AG04450 (cell line): ENCODE measurements at regions not wholly inside any gene's neighbourhood (a gene's known extent, or its start where the extent isn't known, plus 50 kb on each side); places are given as distances from the start of the nearest gene placed in this dataset.
A peak's percentile ranks its signal among the peaks of the same experiment; 100 is the strongest.

Source experiments
- CTCF ChIA-PET: fragments of 300-600, 350-600 bp; formaldehyde crosslinking; extraction: SDS; loops from one replicate; lab custom pipeline; 2022; ENCODE audit warnings: antibody characterized with exemption, inconsistent platforms; lab: Charles Lee
- POLR2A ChIA-PET: fragments of 350-600 bp; formaldehyde crosslinking; extraction: SDS; loops from one replicate; lab custom pipeline; 2021; ENCODE audit warnings: antibody characterized with exemption, inconsistent platforms; lab: Yijun Ruan, JAX
- DNase-seq: peaks from one replicate; pipeline ENCODE4 v3.0.0-alpha.2; 2011; ENCODE audit warnings: low read depth, low spot score
- H3K27ac ChIP-seq: one replicate; pipeline ENCODE4 v1.5.1; 2012; ENCODE audit warnings: low read depth, low read length, control low read depth
- H3K27me3 ChIP-seq: one replicate; pipeline ENCODE4 v1.6.0; 2012; ENCODE audit warnings: low read length; ENCODE audit not compliant: control insufficient read depth, insufficient read depth
- H3K4me3 ChIP-seq: 2 replicates; pipeline ENCODE4 v1.5.1; 2011; ENCODE audit warnings: mild to moderate bottlenecking, low read depth, low read length, control low read depth
- H3K9me3 ChIP-seq: 2 replicates; pipeline ENCODE4 v1.5.1; 2012; ENCODE audit warnings: low read length; ENCODE audit not compliant: control insufficient read depth, insufficient read depth
- CTCF ChIP-seq: IDR thresholded peaks from 2 replicates; pipeline ENCODE4 v1.5.1; 2011; ENCODE audit warnings: low read depth, low read length, control low read depth, inconsistent platforms

- Histone ChIP-seq H3K9me3 (no peaks in the 10 kb centered on the region), H3K27ac (no peak overlapping the region), H3K27me3 (no peaks in the 10 kb centered on the region), H3K4me3 (no peak overlapping the region)
- no peak for TF ChIP-seq CTCF
- ChIA-PET POLR2A (interaction anchor here (0.6 to 0.7 kb wide), 2 partner anchors 27 to 457 kb away, joined by 3 to 4 read pairs; no protein-coding TSS in a partner anchor), CTCF (interaction anchor here (0.8 to 4.2 kb wide), 5 partner anchors 257 to 348 kb away, joined by 3 to 25 read pairs (median 10); no protein-coding TSS in a partner anchor)
- no peak for DNase-seq
Observed at GRCh38 chr3:150223558-150223957, 184.5 kb upstream of the TSC22D2 start.

- CTCF ChIA-PET: interaction anchor here (0.7 to 4.2 kb wide), 7 partner anchors 115 to 347 kb away, joined by 3 to 25 read pairs (median 8); no protein-coding TSS in a partner anchor
- POLR2A ChIA-PET: interaction anchor here (0.6 to 0.7 kb wide), 3 partner anchors 28 to 457 kb away, joined by 3 to 4 read pairs (median 3); no protein-coding TSS in a partner anchor
- H3K9me3 ChIP-seq: peaks cover 1% of the 10 kb centered on the region
- H3K4me3 ChIP-seq: no peak overlapping the region
- TF ChIP-seq CTCF: no peak
- no peak for DNase-seq
- no peak overlapping the region for H3K27ac ChIP-seq
- no peaks in the 10 kb centered on the region for H3K27me3 ChIP-seq
Observed at GRCh38 chr3:150222691-150223489, 185.2 kb upstream of the TSC22D2 start.

- peaks cover 8% of the 10 kb centered on the region for H3K9me3 ChIP-seq
- no peak for DNase-seq
- ChIA-PET POLR2A (interaction anchor here (0.5 kb wide), 1 partner anchor 316 kb away, joined by 10 read pairs; no protein-coding TSS in a partner anchor), CTCF (interaction anchor here (0.6 to 4.2 kb wide), 7 partner anchors 114 to 342 kb away, joined by 3 to 25 read pairs (median 8); no protein-coding TSS in a partner anchor)
- no peak for TF ChIP-seq CTCF
- no peaks in the 10 kb centered on the region for H3K27me3 ChIP-seq
- H3K4me3 ChIP-seq: no peak overlapping the region
- H3K27ac ChIP-seq: no peak overlapping the region
Observed at GRCh38 chr3:150221904-150222523, 186.1 kb upstream of the TSC22D2 start.

- no peak for TF ChIP-seq CTCF
- peaks cover 8% of the 10 kb centered on the region for H3K9me3 ChIP-seq
- CTCF ChIA-PET: interaction anchor here (0.6 to 2.8 kb wide), 24 partner anchors 9 to 340 kb away, joined by 3 to 49 read pairs (median 4); no protein-coding TSS in a partner anchor
- POLR2A ChIA-PET: no interaction called here
- no peak overlapping the region for H3K27ac ChIP-seq
- peak overlapping the region; percentile 41 for H3K4me3 ChIP-seq
- no peaks in the 10 kb centered on the region for H3K27me3 ChIP-seq
- no peak for DNase-seq
Observed at GRCh38 chr3:150220799-150221198, 187.3 kb upstream of the TSC22D2 start.
